ENCODE measurements at regions not wholly inside any gene's neighbourhood (a gene's known extent, or its start where the extent isn't known, plus 50 kb on each side); places are given as distances from the start of the nearest gene placed in this dataset.

- TF ChIP-seq CTCF (IDR thresholded peaks at IDR 0.05; ENCODE audit: insufficient read depth, low read length) = no peak
- TF ChIP-seq REST (IDR thresholded peaks at IDR 0.05; ENCODE audit: insufficient replicate concordance, low read depth) = no peak
These were observed 387.5 kb upstream of the ATP11B start for GRCh38 chr3:182405759-182406158.

All from HL-60 (cell line).